Epithelial cell of proximal tubule (primary cell): ENCODE measurements at regions not wholly inside any gene's neighbourhood (a gene's known extent, or its start where the extent isn't known, plus 50 kb on each side); places are given as distances from the start of the nearest gene placed in this dataset.

Source experiments
- DNase-seq: peaks from one replicate; pipeline ENCODE4 v3.0.0-alpha.2; 2011; ENCODE audit warnings: low read depth
- H3K4me3 ChIP-seq: 2 replicates; pipeline ENCODE4 v1.5.1; 2011; ENCODE audit warnings: low read depth, mild to moderate bottlenecking, low read length
- CTCF ChIP-seq: conservative IDR thresholded peaks from 2 replicates; pipeline ENCODE4 v1.5.1; 2012; ENCODE audit warnings: low read depth, mild to moderate bottlenecking, low read length

GRCh38 chr14:65185829-65186228 is 83.5 kb upstream of the MAX start:
- TF ChIP-seq CTCF: no peak
- H3K4me3 ChIP-seq: no peak overlapping the region
- DNase-seq: no peak

GRCh38 chr14:65186951-65187350 is 84.6 kb upstream of the MAX start:
- H3K4me3 ChIP-seq: no peak overlapping the region
- no peak for DNase-seq
- TF ChIP-seq CTCF: no peak

- no peak overlapping the region for H3K4me3 ChIP-seq
- no peak for TF ChIP-seq CTCF
- DNase-seq: no peak
Observed at GRCh38 chr14:65187421-65188049, 85.2 kb upstream of the MAX start.

- TF ChIP-seq CTCF: no peak
- H3K4me3 ChIP-seq: no peak overlapping the region
- DNase-seq: no peak
Observed at GRCh38 chr14:65190312-65190711, 88.0 kb upstream of the MAX start.

GRCh38 chr14:65191716-65192115 is 89.4 kb upstream of the MAX start:
- H3K4me3 ChIP-seq: no peak overlapping the region
- TF ChIP-seq CTCF: no peak
- no peak for DNase-seq

GRCh38 chr14:65192686-65193085 is 90.4 kb upstream of the MAX start:
- TF ChIP-seq CTCF: no peak
- H3K4me3 ChIP-seq: no peak overlapping the region
- DNase-seq: no peak

GRCh38 chr14:65193916-65194590 is 91.7 kb upstream of the MAX start:
- no peak for TF ChIP-seq CTCF
- no peak for DNase-seq
- no peak overlapping the region for H3K4me3 ChIP-seq
